ENCODE measurements at regions not wholly inside any gene's neighbourhood (a gene's known extent, or its start where the extent isn't known, plus 50 kb on each side); places are given as distances from the start of the nearest gene placed in this dataset.
"Not testable (repeated sequence)": the region's sequence is repeated elsewhere in the genome, so short reads cannot be mapped to it uniquely, and the experiment has no call there.

GRCh38 chr4:169934794-169935429, 91.3 kb downstream of the MFAP3L start:
- H3K9ac ChIP-seq (ENCODE audit: low read length in 3 of 3), result no peak overlapping the region
- H3K27ac ChIP-seq (ENCODE audit: low read depth in 2 of 2, low read length in 2 of 2), result no peak overlapping the region
- FAIRE-seq (no peak), DNase-seq (no peak)
- H3K4me3 ChIP-seq (ENCODE audit: low read length in 3 of 3), result no peak overlapping the region
- no peaks in the 10 kb centered on the region for H3K4me1 ChIP-seq (ENCODE audit: control insufficient read depth in 2 of 3, insufficient read depth in 2 of 3, low read depth in 1 of 3, low read length in 3 of 3)
- H3K36me3 ChIP-seq (ENCODE audit: control insufficient read depth in 2 of 3, insufficient read depth in 3 of 3, low read length in 3 of 3), result no peaks in the 10 kb centered on the region
- H3K9me3 ChIP-seq (ENCODE audit: control insufficient read depth in 2 of 3, insufficient read depth in 1 of 3, low read length in 3 of 3), result no peaks in the 10 kb centered on the region
- H3K27me3 ChIP-seq (ENCODE audit: control insufficient read depth, insufficient read depth, low read length), result no peaks in the 10 kb centered on the region
- no peak for TF ChIP-seq CTCF (IDR thresholded peaks at IDR 0.05; ENCODE audit: borderline replicate concordance, extremely low read depth, insufficient read depth)
- intact Hi-C loops (cut with DNase I), result no loop called here

- Histone ChIP-seq H3K4me1 (ENCODE audit: control insufficient read depth in 2 of 3, insufficient read depth in 2 of 3, low read depth in 1 of 3, low read length in 3 of 3) (no peaks in the 10 kb centered on the region), H3K9me3 (ENCODE audit: control insufficient read depth in 2 of 3, insufficient read depth in 1 of 3, low read length in 3 of 3) (no peaks in the 10 kb centered on the region), H3K4me3 (ENCODE audit: low read length in 3 of 3) (no peak overlapping the region), H3K36me3 (ENCODE audit: control insufficient read depth in 2 of 3, insufficient read depth in 3 of 3, low read length in 3 of 3) (no peaks in the 10 kb centered on the region), H3K27me3 (ENCODE audit: control insufficient read depth, insufficient read depth, low read length) (no peaks in the 10 kb centered on the region), H3K27ac (ENCODE audit: low read depth in 2 of 2, low read length in 2 of 2) (no peak overlapping the region), H3K9ac (ENCODE audit: low read length in 3 of 3) (no peak overlapping the region)
- intact Hi-C loops (cut with DNase I), result no loop called here
- DNase-seq, result no peak
- no peak for FAIRE-seq
- no peak for TF ChIP-seq CTCF (IDR thresholded peaks at IDR 0.05; ENCODE audit: borderline replicate concordance, extremely low read depth, insufficient read depth)
Observed at GRCh38 chr4:169933531-169933930, 92.7 kb downstream of the MFAP3L start.

GRCh38 chr4:169931964-169932363, 94.2 kb downstream of the MFAP3L start:
- no peaks in the 10 kb centered on the region for H3K4me1 ChIP-seq (ENCODE audit: control insufficient read depth in 2 of 3, insufficient read depth in 2 of 3, low read depth in 1 of 3, low read length in 3 of 3)
- no peaks in the 10 kb centered on the region for H3K27me3 ChIP-seq (ENCODE audit: control insufficient read depth, insufficient read depth, low read length)
- intact Hi-C loops (cut with DNase I), result no loop called here
- FAIRE-seq, result no peak
- H3K4me3 ChIP-seq (ENCODE audit: low read length in 3 of 3), result no peak overlapping the region
- no peaks in the 10 kb centered on the region for H3K9me3 ChIP-seq (ENCODE audit: control insufficient read depth in 2 of 3, insufficient read depth in 1 of 3, low read length in 3 of 3)
- no peak overlapping the region for H3K27ac ChIP-seq (ENCODE audit: low read depth in 2 of 2, low read length in 2 of 2)
- no peak for DNase-seq
- no peaks in the 10 kb centered on the region for H3K36me3 ChIP-seq (ENCODE audit: control insufficient read depth in 2 of 3, insufficient read depth in 3 of 3, low read length in 3 of 3)
- no peak for TF ChIP-seq CTCF (IDR thresholded peaks at IDR 0.05; ENCODE audit: borderline replicate concordance, extremely low read depth, insufficient read depth)
- no peak overlapping the region for H3K9ac ChIP-seq (ENCODE audit: low read length in 3 of 3)

GRCh38 chr4:169930755-169931154, 95.4 kb downstream of the MFAP3L start:
- H3K9me3 ChIP-seq (ENCODE audit: control insufficient read depth in 2 of 3, insufficient read depth in 1 of 3, low read length in 3 of 3); intact Hi-C loops (cut with DNase I); H3K9ac ChIP-seq (ENCODE audit: low read length in 3 of 3); DNase-seq; H3K27me3 ChIP-seq (ENCODE audit: control insufficient read depth, insufficient read depth, low read length); FAIRE-seq; H3K36me3 ChIP-seq (ENCODE audit: control insufficient read depth in 2 of 3, insufficient read depth in 3 of 3, low read length in 3 of 3); H3K4me3 ChIP-seq (ENCODE audit: low read length in 3 of 3); H3K27ac ChIP-seq (ENCODE audit: low read depth in 2 of 2, low read length in 2 of 2); H3K4me1 ChIP-seq (ENCODE audit: control insufficient read depth in 2 of 3, insufficient read depth in 2 of 3, low read depth in 1 of 3, low read length in 3 of 3): not testable (repeated sequence)
